ENCODE measurements at regions not wholly inside any gene's neighbourhood (a gene's known extent, or its start where the extent isn't known, plus 50 kb on each side); places are given as distances from the start of the nearest gene placed in this dataset.
"Not testable (repeated sequence)": the region's sequence is repeated elsewhere in the genome, so short reads cannot be mapped to it uniquely, and the experiment has no call there.

DNA sequence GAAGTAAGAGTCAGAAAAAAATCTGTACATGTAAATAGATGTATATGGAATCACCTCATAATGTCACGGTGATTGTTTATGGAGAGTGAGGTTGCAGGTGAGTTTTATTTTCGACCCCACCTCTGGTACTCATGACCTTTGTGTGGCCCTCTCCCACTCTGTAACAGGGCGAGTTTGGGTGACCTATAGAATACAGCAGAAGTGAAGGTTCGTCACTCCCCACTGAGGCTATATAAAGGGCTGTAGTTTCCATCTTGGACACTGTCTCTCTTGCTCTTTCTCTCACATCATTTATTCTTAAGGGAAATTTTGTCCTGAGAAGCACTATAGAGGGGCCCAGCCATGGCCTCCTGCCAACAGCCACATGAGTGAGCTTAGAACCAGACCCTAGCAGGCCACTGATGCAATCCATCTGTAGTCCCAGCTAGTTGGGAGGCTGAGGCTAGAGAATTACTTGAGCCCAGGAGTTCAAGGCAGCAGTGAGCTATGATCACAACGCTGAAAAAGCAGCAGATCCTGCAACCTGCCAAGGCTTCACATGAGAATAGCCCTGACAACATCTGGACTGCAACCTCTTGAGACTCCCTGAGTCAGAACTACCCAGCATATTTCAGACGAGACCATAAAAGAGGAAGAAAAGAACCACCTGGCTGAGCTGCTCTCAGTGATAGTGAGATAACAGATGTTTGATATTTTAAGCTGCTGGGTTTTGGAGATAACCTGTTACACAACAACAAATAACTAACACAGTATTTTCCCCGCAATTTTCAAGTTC lies 74.3 kb upstream of the SLC1A4 start:
- DNase-seq: peak in 1 of 3 donors; percentile 40

DNA sequence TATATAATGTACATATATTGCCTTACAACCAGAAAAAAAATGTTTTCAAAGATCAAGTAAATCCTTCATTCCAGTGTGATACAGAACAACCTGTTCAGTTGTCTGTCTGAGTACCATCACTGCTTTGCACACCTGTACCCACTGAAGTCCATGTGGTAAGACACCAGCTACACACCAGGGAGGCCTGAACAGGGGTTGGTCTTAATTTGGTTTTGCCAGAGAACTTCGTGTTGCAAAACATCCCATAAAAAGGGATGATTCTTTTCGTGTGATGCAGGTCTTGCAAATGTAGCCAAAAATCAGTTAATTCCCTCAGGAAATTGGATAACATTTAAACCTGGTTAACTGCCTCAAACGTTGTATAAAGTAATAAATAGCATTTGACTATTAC lies 73.7 kb upstream of the SLC1A4 start:
- no peak for DNase-seq

DNA sequence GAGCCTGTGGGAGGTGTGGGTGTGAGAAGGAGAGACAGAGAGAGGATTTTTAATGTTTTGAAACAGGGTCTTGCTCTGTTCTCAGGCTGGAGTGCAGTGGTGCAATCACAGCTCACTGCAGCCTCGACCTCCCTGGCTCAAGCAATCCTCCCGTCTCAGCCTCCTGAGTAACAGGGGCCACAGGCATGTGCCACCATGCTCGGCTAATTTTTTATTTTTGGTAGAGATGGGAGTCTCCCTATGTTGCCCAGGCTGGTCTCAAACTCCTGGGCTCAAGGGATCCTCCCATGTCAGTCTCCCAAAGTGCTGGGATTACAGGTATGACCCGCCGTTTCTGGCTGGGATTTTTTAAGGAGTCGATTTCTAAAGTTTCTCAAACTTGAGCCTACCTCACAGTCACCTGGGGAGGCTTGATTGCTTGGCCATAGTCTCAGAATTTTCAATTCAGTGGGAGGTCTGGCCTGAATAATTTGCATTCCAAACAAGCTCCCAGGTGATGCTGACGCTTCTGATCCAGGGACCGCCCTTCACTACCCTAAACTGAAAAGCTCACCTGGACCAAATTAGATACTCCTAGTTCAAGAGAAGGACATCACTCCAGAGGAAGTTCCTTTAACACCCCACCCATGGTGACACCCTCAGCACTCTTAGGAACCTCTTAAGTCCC lies 70.8 kb upstream of the SLC1A4 start:
- no peak for DNase-seq

DNA sequence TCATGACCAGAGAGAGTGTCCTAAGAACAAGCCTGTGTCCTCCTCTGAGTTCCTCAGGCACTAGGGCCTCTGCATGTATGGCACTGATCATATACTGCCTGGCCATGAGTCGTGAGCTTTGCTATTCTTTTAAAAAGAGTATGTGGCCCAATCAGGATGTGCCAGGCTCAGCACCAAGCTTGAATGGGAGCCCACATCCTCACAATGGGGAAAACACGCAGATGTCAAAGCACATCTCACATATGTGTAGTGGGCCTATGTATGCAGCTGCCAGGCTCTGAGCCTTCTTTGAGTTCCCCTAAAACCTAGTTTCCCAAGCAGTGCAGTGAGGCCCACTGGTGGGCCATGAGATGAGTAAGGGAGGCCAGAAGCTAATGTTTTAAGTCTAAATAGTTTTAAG lies 69.9 kb upstream of the SLC1A4 start:
- DNase-seq: no peak

DNA sequence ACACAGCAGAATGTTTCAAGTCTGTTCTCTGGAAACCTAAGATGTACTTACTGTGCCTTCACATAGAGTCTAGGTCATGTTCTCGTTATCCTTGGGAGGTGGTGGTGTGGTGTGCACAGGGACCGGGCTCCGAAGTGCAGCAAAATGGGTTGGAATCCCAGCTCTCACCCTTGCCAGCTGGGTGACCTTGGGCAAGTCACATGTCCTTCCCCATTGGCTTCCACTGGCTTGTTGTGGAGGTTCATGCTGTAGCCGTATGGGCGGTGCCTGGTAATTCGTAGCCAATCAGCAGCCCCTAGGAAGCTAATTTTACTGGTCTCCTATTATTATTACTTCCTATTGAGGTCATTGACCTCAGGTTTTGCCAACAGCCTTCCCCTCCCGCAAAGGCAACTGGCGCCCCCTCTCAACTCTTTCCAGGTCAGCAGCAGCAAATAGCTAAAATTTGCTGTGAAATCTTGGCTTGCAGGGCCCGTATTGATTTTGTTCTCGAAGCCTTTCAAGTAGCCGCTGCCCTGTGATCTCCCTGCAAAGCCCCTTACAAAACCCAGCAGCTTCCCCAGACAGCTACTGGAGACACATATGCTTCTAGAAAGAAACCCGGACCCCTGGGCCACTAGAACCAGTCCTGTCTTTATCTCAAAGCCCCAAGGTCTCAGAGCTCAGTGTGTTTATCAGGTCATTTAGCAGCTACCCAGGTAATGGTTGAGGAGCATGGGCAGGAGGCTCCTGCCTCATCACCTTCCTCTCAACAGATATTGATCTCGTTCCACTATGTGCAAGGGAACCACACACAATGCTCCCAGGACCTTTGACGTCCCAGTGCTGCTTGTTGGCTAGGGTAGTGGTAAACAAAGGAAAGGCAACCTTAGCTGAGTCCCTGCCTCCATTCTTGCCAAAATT lies 66.5 kb upstream of the SLC1A4 start:
- no peak for DNase-seq

DNA sequence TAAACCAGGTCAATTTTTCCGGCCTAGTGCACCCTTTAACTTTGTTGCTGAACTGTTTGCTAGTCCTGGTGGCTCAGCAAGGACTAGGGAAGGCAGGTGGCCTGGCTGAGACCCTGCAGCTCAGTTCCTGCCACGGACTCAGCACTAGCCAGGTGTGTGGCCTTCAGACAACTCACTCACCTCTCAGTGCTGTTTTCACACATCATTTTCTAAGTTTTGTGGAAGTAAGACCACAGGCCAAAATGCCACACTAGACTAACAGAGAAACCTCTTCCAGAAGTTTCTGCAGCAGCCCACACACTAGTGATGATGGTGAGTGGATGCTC lies 65.9 kb upstream of the SLC1A4 start:
- no peak for DNase-seq

- DNase-seq: no peak
Measured at GRCh38 chr2:64924170-64924934, 64.8 kb upstream of the SLC1A4 start.

DNA sequence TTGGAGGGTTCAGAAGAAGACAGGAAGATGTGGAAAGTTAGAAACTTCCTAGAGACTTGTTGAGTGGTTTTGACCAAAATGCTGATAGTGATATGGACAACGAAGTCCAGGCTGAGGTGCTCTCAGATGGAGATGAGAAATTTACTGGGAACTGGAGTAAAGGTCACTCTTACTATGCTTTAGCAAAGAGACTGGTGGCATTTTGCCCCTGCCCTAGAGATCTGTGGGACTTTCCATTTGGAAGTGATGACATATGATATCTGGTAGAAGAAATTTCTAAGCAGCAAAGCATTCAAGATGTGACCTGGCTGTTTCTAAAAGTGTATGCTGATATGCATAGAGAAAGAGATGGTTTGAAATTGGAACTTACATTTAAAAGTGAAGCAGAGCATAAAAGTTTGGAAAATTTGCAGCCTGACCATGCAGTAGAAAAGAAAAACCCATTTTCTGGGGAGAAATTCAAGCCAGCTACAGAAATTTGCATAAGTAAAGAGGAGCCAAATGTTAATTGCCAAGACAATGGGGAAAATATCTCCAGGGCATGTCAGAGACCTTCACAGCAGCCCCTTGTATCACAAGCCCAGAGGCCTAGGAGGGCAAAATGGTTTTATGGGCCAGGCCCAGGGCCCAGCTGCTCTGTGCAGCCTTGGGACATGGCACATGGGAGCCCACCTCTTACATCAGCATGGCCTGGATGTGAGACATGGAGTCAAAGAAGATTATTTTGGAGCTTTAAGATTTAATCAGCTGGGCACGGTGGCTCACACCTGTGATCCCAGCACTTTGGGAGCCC lies 63.1 kb upstream of the SLC1A4 start:
- DNase-seq: not testable (repeated sequence)

GRCh38 chr2:64928813-64929212 lies 60.4 kb upstream of the SLC1A4 start:
- no peak for DNase-seq

GRCh38 chr2:64929333-64929732 lies 59.9 kb upstream of the SLC1A4 start:
- no peak for DNase-seq

DNA sequence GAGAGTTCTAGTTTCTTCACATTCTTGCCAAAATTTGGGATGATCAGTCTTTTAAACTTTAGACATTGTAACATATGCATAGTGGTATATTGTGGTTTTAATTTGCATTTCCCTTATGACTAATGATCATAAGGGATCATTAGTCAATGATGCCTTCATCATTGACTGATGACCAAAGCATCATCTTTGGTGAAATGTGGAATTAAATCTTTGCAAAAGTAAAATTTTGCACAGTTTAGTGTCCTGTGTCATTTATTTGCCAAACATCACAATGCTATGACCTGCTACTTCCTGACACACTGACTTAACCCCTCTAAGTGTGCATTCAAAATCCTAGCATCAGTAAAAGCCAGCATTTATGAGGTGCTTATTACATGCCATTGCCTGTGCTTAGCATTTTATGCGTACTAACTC lies 58.9 kb upstream of the SLC1A4 start:
- DNase-seq: no peak

- no peak for DNase-seq
Measured at GRCh38 chr2:64931246-64932115, 57.7 kb upstream of the SLC1A4 start.

GRCh38 chr2:64932116-64932370 lies 57.2 kb upstream of the SLC1A4 start:
- DNase-seq: no peak

DNA sequence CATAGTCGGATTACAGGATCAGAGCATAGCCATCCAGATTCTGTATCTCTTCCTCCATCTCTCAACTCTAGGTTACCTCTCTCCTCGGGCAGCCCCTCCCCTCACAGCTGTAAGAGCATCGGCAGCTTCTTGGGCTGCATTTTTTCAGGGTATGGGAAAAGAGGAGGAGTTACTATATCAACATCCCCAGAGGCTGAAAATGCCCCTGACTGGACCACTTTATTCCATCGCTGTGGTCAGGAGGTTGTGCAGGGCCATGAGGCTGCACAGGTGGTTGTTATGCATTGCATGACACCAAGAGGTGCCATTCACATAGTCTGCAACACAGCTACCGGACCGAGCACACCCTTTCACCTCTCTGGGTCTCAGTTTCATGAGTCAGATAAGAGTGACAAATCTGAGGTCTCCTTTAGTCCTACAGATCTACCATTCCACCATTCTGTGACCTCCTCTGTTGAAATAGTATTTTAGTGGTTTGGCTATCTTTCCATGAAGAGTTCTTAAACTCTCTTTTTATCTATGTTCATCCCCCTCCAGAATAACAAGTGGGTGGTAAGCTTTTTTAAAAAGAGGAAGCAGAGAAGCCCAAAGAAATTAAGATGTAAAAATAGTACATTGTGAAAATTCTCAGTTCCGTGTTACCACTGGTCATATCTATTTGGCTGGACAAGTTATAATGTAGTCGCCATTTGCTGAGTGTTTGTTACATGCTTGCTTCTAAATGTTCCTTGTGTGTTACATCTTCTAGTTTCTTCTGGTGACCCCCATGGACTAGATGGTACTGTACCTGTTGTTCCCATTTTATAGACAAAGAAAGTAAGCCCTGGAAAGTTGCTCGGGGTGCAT lies 56.6 kb upstream of the SLC1A4 start:
- no peak for DNase-seq

DNA sequence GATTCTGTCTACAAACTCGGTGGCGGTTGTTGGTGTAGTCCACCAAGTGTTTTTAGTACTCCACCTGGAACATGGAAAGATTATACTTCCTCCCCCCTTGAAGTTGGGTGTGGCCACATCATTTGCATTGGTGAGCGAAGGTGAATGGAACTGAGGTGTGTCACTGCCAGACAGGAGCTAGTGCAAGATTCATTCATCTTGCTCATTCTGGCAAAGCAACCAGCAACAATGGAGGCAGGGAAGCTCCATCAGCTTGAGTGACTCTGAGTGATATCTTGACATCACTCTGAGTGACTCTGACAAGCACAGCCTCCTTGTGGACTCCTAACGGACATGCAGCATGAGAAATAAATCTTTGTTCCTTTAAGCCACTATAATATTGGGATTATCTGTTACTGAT lies 54.7 kb upstream of the SLC1A4 start:
- no peak for DNase-seq

DNA sequence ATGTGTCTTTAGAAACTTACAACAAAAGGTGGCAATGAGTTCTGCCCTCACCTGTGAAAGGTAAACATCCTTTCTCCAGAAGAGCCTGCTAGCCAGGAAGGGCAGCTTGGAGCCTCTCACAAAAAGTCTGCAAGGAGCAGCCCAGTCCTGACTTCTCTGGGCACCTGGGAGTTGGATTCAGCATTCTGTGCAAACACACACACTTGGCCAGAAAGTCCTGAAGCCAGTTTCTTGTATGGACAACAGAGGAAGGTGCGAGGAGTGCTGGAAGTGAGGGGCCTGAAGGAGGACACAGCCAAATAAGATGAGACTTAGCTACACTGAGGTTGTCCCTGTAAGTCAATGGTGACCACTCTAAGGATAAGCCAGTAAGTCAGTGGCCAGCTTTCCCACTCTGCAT lies 52.4 kb upstream of the SLC1A4 start:
- no peak for DNase-seq

GRCh38 chr2:64937314-64937686 lies 51.9 kb upstream of the SLC1A4 start:
- DNase-seq: not testable (repeated sequence)

DNA sequence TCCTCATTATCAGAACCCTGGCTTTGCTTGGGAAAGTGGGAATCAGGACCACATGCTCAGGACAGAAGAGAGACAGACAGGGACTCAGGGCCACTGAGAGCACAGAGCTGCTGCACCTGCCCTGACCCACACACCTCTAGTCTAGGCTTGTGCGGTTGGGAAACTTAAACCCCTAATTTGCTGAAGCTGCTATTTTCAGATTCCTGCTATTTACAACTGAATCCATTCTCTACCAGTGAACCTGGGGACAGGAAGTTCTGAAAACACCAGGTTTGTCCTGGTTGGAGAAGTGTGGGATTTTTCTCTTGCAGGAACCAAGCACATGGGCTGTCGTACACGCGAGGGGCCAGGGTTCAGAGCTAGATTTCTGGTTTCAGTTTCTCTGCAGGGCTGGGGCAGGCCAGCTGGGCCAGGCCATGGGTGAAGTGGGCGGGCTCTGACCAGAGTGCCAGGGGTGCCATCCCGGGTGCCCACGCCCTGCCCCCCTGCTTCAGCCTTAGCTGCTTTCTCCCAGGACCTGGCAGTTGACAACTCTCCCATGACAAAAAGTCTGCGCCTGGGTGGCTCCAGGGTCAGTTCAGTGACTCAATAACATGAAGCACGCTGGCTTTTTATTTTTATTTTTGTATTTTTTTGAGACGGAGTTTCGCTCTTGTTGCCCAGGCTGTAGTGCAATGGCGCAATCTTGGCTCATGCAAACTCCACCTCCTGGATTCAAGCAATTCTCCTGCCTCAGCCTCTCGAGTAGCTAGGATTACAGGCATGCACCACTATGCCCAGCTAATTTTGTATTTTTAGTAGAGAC lies 51.3 kb upstream of the SLC1A4 start:
- no peak for DNase-seq

Data from muscle of back (tissue), 3 donors.